Fibroblast of skin of abdomen (primary cell): ENCODE measurements at regions not wholly inside any gene's neighbourhood (a gene's known extent, or its start where the extent isn't known, plus 50 kb on each side); places are given as distances from the start of the nearest gene placed in this dataset.

Source experiments
- DNase-seq: peaks from one replicate; pipeline ENCODE4 v3.0.0-alpha.2; 2013

- no peak for DNase-seq
These were observed 152.0 kb downstream of the RAP2B start for GRCh38 chr3:153314038-153314437.

- peak; percentile 56 for DNase-seq
These were observed 153.8 kb downstream of the RAP2B start for GRCh38 chr3:153315781-153316180.

- DNase-seq = no peak
These were observed 157.9 kb downstream of the RAP2B start for GRCh38 chr3:153319705-153320554.

DNA sequence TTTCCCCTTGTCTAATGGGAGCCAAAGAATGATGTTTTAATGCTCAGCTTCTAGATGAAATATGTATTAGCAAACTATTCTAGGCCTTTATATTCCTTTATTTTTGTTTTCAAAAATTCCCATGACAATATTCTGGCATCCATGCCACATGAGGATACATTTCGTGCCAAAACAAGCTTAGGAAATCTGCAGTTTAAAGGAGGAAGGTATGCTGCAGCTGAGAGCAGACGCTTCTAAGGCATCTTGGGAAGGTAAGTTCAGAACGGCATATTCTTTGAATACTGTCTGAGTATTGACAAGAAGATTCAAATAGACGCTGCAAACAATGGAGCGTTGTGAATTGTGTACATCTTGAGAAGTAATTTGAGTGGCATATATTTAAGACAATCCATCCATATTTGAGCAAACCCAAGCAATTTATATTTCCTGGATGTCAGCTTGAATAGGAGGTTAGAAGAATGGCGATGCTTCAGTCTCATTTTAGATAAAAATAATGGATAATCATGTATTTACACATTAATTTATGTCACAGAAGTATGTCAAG is 158.6 kb downstream of the RAP2B start:
- no peak for DNase-seq

- DNase-seq = no peak
These were observed 166.7 kb downstream of the RAP2B start for GRCh38 chr3:153328690-153329089.

DNA sequence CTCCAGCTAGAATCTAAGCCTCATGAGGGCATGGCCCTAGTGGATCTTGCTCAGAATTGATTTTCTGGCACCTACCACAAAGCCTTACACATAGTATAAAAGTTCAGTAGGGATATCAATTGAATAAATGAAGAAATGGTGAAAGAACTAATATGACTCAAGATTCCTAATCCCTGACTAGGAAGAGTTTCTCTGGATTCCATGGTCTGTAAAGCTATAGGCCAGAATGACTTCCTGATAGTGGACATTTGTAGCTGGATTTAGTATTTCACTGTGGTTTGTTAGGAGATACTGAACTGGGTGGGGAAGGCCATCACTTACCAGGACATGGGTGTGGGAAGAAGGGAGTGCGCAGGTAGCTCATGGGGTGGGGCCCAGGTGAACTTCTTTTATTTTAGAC is 168.9 kb downstream of the RAP2B start:
- peak; percentile 27 for DNase-seq

DNA sequence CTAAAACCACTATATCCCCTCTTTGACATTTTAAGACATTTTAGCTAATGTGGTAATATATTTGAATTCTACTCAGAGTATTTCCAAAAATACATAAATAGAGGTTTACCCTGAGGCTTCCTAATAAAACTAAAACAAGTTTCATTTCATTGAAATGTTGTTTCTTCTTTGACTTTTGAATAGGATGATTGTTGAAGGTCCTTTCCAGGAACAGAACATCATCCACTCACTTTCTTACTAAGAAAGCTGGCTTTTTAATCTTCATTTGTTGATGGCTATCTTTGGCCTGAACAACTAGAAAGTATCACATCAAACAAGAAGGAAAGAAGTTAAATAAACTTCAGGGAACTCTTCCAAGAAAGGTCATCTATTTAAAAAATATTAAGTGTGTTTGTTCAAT is 169.7 kb downstream of the RAP2B start:
- DNase-seq = no peak

- DNase-seq = no peak
These were observed 172.5 kb downstream of the RAP2B start for GRCh38 chr3:153334558-153334957.

DNA sequence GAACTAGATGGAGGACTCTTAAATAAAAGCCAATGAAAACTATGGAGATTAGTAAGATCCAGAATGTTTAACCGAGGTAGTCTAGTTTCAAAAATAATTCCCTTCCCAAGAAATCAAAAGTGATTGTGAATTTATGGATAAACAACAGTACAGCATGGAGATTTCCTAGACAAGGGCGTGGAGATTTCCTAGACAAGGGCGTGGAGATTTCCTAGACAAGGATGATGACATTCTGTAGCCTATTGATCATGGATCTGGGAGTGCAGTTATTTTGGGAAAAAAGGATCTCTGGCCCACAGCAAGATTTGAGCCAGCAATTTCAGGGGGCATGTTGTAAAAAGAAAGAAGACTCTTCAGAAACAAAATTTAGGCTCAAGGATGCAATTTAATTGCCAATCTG is 175.3 kb downstream of the RAP2B start:
- no peak for DNase-seq

DNA sequence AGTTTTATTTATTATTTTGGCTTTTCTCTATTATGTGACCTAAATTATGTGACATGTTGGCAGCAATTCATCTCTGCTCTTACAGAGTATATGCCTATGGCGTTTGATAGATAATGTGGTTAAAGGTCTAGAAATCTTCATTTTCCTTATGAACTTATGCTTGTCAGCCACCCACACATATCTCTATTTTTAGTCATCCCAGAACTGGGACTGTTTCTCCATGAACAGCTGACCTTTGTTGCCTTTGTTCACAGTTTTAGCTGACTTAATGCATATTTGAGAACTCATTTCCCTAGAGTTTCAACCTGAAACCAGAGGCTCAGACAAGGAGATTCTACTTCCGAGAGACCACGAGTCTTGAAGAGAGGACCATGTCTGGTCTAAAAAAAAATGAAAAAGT is 176.5 kb downstream of the RAP2B start:
- peak; percentile 68 for DNase-seq

DNA sequence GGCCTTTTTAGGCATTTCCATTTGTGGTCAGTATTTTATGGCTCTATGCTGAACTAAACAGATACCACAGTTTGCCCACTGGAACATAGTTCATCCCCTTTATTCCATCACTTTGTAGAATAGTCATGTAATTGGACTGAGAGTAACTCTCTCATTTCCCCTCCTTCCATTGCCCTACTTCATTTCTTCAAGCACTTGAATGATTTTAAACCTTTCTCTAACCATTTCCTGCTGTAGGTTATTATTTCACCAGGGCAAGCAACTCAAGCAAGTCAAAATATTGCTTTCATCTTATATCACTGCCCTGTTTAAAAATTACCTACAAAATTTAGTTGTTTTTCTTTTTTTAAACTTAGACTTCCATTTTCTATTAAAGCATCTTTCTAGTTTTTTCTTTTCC is 177.0 kb downstream of the RAP2B start:
- no peak for DNase-seq

GRCh38 chr3:153343988-153344782 is 182.2 kb downstream of the RAP2B start:
- DNase-seq = no peak

DNA sequence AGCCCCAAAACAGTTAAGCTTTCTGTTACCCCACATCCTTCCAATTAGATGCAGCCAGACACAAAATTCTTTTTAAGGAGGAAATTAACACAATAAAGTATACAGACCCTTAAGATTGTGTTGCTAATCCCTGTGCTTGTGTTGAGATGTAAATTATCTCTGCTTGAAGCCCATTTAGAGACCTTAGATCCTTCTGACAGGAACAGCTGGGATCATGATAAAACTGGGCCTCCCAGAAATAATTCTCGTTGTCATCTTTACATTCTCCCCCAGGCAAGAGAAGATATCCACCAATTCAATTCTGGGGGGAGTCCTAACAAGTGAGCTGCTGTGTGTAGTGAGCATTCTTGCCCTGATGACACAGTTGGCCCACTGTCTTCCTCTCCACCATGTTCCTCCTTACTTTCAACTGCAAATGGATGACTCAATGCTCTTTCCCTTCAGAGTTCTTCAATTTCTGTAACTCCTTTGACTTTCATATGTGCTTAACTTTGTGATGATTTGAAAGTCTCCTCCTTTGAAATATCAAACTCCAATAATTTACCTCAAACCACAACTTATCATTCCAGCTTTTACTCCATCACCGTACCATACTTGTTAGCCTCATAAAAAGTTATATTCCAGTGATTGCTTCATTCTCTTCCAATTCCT is 186.6 kb downstream of the RAP2B start:
- peak; percentile 61 for DNase-seq

DNA sequence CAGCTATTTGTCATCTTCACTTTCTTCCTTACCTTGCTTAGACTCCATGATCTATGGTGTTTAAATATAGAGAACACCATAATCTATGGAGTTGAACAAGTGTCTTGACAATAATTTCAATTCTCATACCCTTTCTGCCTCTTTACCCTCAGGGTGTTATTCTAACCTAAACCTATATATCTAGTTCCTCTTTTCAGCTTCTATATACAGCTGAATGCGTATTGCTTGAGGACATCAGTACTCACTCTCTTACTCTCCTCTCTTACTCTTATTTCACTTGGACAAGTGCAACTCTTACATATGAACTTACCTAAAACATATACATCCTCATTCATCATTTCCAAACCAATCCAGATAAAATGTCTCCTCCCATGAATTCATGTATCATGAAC is 187.1 kb downstream of the RAP2B start:
- DNase-seq = no peak

GRCh38 chr3:153350420-153350819 is 188.4 kb downstream of the RAP2B start:
- DNase-seq = peak; percentile 93

DNA sequence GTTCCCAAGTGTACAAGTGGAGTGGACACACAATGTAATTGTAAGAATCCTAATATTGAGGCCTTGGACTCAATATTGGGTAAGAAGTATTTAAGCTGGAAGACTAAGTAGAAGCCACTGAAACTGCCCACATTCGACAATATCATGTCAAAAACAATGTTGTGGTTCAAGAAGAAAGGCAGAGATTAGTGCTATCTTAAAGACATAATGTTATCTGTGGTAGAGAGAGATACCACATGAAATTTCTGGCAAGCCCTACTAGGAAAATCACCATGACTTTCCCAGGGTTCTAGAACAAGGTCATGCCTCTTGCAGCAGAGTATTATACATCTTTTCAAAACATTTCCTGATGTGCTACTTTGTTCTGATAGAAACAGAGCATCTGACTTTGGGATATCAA is 192.6 kb downstream of the RAP2B start:
- DNase-seq = no peak

- DNase-seq = no peak
These were observed 193.5 kb downstream of the RAP2B start for GRCh38 chr3:153355559-153355958.

DNA sequence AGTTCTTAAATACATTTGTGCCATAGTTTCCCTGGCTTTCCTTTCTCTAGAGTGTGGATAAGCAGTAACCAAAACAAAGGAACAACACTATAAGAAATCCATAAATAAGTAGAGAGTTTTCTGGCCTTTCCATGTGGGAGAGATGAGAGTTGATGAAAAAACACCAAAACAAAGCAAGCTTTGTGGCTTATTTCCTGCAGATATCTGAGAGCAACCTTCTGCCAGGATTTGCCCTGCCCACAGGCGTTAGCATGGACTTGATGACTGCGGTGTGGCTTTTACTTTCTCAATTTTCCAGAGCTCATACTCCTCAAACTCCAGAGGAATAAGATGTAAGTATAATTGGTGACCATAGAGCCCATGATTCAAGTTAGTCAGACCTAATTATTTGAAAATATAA is 194.9 kb downstream of the RAP2B start:
- no peak for DNase-seq

DNA sequence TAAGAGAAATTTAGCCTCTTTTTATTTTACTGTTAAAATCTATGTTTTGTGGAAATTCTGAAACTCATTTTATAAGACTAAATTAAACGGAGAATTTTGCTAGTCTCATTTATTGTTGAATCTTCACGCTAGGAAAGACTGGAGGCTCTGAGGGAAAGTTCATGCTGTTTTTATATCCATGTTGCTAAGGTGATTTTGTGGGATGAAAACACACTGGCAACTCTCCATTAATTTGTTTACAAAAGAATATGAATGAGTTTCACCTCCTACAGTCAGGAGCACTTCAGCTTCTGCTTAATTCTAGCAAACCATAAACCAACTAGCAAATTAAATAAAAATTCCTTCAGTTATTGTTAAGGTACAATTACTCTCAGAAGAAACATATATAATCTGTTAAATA is 195.4 kb downstream of the RAP2B start:
- no peak for DNase-seq

- no peak for DNase-seq
These were observed 207.7 kb downstream of the RAP2B start for GRCh38 chr3:153369561-153370374.

GRCh38 chr3:153370680-153371079 is 208.7 kb downstream of the RAP2B start:
- DNase-seq = no peak

GRCh38 chr3:153372326-153372725 is 210.3 kb downstream of the RAP2B start:
- DNase-seq = peak; percentile 61
